ENCODE measurements at regions not wholly inside any gene's neighbourhood (a gene's known extent, or its start where the extent isn't known, plus 50 kb on each side); places are given as distances from the start of the nearest gene placed in this dataset.
"Not testable (repeated sequence)": the region's sequence is repeated elsewhere in the genome, so short reads cannot be mapped to it uniquely, and the experiment has no call there.

GRCh38 chr14:95597784-95598211 lies 62.9 kb downstream of the GLRX5 start:
- peak; percentile 12 for DNase-seq (ENCODE audit: low read depth)

GRCh38 chr14:95601650-95602049 lies 66.8 kb downstream of the GLRX5 start:
- DNase-seq (ENCODE audit: low read depth) = no peak

- no peak for DNase-seq (ENCODE audit: low read depth)
Measured at GRCh38 chr14:95603415-95603814, 68.6 kb downstream of the GLRX5 start.

GRCh38 chr14:95606266-95606665 lies 71.4 kb downstream of the GLRX5 start:
- no peak for DNase-seq (ENCODE audit: low read depth)

GRCh38 chr14:95608637-95609235 lies 73.9 kb downstream of the GLRX5 start:
- DNase-seq (ENCODE audit: low read depth) = no peak

GRCh38 chr14:95609398-95609990 lies 74.6 kb downstream of the GLRX5 start:
- peak; percentile 28 for DNase-seq (ENCODE audit: low read depth)

- no peak for DNase-seq (ENCODE audit: low read depth)
Measured at GRCh38 chr14:95611293-95611880, 74.8 kb upstream of the TCL1B start.

- peak; percentile 2 for DNase-seq (ENCODE audit: low read depth)
Measured at GRCh38 chr14:95614349-95614748, 71.9 kb upstream of the TCL1B start.

- DNase-seq (ENCODE audit: low read depth) = no peak
Measured at GRCh38 chr14:95616745-95617144, 69.5 kb upstream of the TCL1B start.

GRCh38 chr14:95619785-95620417 lies 66.3 kb upstream of the TCL1B start:
- DNase-seq (ENCODE audit: low read depth) = no peak

- DNase-seq (ENCODE audit: low read depth) = no peak
Measured at GRCh38 chr14:95620659-95621059, 65.6 kb upstream of the TCL1B start.

- DNase-seq (ENCODE audit: low read depth) = peak; percentile 1
Measured at GRCh38 chr14:95623195-95623594, 63.0 kb upstream of the TCL1B start.

- not testable (repeated sequence) for DNase-seq (ENCODE audit: low read depth)
Measured at GRCh38 chr14:95625710-95626109, 60.5 kb upstream of the TCL1B start.

GRCh38 chr14:95635051-95635450 lies 51.2 kb upstream of the TCL1B start:
- DNase-seq (ENCODE audit: low read depth) = no peak
